Stimulated activated CD8-positive, alpha-beta memory T cell treated with anti-CD3 and anti-CD28 coated beads, Interleukin-15, amount 100 ng/mL, for 1 hour (primary cell): ENCODE measurements at regions not wholly inside any gene's neighbourhood (a gene's known extent, or its start where the extent isn't known, plus 50 kb on each side); places are given as distances from the start of the nearest gene placed in this dataset.

Experiments used
- DNase-seq: peaks from one replicate; pipeline ENCODE4 v3.0.0-alpha.2; 2020; ENCODE audit warnings: low read depth

DNA sequence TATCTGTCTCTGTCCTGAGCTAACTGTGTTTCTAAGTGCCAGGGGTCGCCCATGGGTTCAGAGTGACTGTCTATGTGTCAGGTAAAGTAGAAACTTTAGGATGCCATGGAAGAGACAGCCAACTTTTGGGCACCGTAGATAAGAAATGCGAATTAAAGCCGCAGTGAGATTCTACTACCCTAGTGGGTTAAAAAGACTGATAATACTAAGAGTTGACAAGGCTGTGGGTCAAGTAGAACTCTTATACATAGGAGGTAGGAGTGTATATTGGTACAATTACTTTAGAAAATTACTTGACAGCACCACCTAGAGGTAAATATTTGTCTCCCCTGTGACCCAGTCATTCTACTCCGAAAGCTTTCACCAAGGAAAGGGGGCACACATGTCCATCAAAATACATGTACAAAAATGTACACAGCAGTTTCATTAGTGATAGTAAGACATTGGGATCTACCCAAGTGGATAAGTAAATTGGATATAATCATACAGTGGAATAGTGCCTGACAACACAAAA, 371.3 kb downstream of the SLC4A3 start:
- no peak for DNase-seq

- no peak for DNase-seq
Measured at GRCh38 chr2:220000080-220000479, 372.6 kb downstream of the SLC4A3 start.

DNA sequence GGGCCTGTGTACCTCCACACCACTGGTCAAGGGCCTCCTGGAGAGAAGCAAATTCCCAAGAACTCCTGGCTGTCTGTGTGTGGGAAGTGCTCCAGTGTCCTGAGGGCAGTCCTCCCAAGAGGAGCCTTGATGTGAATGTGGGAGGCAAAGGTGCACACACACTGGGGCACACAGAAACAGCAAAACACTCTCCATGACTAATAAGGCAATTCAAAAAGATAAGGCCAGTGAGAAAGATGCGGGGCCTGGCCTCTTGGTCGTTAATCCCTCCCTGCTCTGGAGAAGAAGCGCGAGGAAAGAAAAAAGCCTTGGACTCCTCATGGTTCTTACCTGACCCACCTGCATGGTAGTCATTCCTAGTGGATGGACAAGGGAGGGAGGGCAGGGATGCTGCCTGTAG, 373.2 kb downstream of the SLC4A3 start:
- DNase-seq, result no peak

GRCh38 chr2:220001751-220002150, 374.3 kb downstream of the SLC4A3 start:
- DNase-seq, result no peak

- no peak for DNase-seq
Measured at GRCh38 chr2:220002251-220002650, 374.8 kb downstream of the SLC4A3 start.

DNA sequence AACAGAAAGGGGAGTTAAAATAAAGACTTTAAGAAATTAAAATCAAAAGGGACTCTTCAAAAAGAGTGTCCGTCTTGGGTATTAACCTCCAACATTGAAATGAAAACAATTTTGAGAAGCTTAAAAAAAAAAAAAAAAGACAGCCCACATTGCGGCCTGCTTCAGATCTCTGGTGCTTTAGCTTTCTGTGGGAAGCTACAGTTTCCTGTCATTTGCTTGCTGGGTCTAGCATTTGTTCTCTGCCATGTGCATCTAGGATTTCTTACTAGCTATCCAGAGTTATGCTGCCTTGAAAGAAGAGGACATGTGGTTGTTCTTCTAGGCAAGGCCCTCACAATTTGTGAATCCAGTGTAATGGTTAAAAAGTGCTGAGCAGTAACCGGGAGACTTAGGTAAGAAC, 375.3 kb downstream of the SLC4A3 start:
- no peak for DNase-seq

DNA sequence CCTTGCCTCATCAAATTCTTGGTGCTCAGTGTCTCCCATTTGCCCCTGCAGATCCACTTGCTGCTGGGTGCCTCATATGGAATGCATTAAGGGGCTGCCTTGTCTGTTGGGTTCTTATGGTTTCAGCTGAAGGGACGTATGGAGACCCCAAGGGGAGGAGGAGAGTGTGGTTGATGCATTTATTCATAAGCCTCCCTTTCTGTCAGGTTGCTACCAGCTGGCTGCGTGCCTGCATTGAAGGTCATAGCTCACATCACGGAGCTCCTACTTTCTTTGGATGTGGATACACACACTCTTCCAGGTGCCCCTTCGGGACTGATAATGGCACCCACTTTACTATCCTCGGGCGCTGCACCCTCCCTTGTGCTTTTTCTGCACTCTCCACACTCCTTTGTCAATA, 377.9 kb downstream of the SLC4A3 start:
- DNase-seq, result no peak

DNA sequence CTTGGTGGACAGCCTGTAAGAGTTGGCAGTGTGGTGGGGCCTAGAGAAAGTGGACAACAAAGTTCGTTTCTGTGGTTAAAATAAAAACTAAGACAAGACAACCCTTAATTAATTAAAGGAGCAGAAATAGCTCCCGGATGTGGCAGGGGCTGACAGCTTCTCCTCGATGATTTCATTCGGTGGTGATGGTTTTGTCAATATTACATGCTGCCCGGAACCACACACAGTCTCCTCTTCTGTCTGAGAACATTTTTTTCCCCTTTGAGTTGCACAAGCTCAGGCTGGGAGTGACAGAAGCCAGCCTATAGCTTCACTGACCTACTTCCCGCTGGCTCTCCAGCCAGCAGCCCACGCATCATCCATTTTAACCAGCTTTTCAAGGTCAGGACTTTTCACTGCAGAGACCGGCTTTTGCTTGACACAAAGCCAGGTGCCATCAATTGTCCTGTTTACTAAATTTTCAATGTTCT, 378.8 kb downstream of the SLC4A3 start:
- no peak for DNase-seq

DNA sequence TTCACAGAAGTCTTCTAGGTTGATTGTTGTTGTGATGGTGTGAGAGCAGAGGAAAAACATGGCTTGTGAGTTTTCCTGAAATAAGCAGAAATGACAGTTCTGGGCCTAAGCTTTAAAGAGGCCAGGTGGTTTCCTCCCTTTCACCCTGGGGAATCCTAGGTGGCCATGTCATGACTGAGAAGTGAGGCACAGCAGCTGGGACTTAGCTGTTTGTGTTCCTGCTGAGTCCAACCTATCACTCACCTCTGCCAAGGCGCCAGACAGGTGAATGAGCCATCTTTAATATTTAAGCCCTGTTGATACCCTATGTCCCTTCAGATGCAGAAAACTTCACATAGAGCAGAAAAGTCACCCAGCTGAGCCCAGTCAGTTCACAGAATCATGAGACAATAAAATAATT, 384.4 kb downstream of the SLC4A3 start:
- DNase-seq, result no peak

- DNase-seq, result no peak
Measured at GRCh38 chr2:220014961-220015360, 387.5 kb downstream of the SLC4A3 start.

- DNase-seq, result no peak
Measured at GRCh38 chr2:220015576-220015975, 388.1 kb downstream of the SLC4A3 start.

GRCh38 chr2:220025207-220025606, 397.8 kb downstream of the SLC4A3 start:
- DNase-seq, result no peak

DNA sequence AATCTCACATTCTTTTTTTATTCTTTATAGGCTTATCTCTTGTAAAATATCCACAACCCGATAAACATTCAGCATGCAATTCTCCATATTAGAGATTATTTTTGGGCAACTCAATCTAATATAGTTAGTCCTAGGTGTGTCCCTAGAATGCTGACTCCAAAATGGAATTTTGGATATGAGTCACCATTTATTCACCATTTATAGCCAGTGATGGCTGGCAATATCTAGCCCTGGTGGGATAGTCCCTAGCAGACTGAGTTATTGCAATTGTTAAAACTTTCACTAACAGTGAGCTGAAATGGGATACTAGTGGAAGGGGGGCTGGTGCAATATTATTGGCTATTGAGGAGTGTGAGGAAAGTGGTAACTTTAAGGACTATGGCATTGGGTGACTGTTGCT, 401.6 kb downstream of the SLC4A3 start:
- no peak for DNase-seq

DNA sequence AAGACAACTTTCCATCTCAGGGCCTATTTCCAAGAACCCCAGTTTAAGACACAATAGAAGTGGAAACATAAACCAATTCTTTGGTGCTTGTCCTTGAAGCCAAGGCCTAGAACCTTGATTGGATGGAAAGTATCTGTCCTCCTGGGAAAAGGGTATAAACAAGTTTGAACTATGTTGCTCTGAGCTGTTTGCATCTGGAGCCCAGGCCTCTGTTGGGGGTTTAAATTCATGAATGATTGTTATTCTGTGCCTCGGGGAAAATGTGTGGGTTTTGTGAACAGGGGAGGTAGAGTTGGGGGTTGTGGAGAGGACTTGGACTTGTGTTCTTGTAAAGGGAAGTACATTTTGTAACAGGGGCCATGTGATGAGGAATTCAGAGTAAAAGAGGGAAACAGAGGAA, 406.1 kb downstream of the SLC4A3 start:
- no peak for DNase-seq

- no peak for DNase-seq
Measured at GRCh38 chr2:220034426-220035130, 407.1 kb downstream of the SLC4A3 start.

- no peak for DNase-seq
Measured at GRCh38 chr2:220036431-220036830, 409.0 kb downstream of the SLC4A3 start.

- no peak for DNase-seq
Measured at GRCh38 chr2:220040346-220040745, 412.9 kb downstream of the SLC4A3 start.

DNA sequence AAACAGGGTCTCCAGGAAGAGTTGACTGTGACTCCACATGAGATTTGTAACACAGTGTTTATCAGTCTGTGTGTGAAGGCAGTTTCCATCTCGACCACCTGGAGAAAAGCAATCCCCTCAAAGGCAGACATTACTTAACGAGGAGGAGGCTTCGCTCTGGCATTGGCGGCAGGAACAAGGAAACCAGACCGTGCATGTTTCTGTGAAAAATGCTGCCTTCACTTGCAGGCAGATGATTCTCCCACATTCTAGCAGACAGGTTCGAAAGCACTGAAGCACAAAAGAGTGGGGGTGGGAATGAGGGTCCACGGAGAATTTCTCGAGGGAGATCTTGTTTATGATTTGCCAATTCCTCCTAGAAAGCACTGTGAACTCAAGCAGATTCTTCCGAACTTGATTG, 414.0 kb downstream of the SLC4A3 start:
- no peak for DNase-seq

DNA sequence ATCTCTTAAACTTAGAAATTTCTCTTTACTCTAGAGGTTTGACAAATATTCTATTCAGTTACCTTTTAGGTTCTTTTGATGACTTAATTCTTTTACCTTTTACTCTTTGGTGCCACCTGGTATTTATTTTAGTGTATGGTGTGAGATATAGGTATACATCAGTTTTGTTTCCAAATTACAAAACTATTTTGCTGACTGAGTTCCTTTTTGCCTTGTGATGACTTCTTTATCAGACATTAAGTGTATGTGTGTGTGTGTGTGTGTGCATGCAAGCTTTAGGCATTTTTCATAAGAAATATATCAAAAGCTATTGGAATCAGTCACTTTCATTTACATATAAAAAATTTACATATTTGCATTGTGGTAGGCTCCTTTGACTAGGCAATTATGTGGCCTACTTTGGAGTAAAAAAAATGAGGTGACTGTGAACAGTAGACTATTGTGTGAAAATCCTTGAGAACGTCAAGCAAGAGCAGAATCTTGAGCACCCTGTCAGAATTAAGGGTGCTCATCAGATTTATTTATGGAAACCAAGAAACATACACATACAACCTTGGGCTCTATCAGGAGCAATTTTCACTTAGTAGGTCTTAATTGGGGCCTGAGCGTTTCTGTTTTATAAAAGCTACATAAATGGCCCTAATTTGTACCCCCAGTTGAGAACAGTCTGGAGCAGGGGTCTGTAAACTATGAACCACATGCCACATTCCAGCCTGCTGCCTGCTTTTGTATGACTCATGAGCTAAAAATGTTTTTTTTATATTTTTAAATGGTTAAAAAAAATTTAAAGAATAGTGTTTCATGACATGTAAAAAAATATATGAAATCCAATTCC, 415.9 kb downstream of the SLC4A3 start:
- no peak for DNase-seq

DNA sequence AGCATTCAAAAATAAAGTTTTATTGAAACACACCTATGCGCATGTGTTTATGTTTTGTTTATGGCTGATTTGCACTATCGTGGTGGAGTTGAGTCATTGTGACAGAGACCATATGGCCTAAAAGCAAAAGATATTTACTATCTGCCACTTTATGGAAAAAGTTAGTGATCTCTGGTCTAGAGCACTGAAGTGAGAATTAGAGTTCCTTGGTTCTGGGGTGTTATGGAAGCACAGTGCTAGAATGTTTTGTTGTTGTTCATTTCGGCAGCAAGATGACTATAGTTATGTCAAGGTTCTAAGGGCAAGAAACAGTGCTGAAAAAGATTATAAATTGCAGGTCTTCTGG, 416.5 kb downstream of the SLC4A3 start:
- DNase-seq, result no peak

- DNase-seq, result no peak
Measured at GRCh38 chr2:220044383-220044782, 417.0 kb downstream of the SLC4A3 start.

GRCh38 chr2:220046507-220046906, 419.1 kb downstream of the SLC4A3 start:
- no peak for DNase-seq

DNA sequence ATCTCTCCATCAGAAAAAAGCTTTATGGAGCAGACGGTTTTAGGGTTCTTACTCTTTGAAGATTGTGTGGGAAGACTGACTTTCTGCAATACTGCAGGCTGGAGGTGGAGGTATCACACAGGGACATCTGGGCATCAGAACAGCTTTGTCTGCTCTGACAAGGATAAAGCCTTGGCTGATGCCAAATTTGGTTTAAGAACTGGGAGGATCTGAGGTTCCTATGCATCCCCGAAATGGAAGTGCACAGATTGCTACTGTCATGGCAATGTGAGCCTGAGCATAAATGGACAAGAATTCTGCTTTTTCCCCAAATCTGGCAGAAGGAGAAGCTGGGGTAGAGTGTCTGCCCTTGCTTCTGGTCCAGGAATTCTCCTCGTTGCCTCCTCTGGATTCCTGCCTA, 424.3 kb downstream of the SLC4A3 start:
- no peak for DNase-seq
